ENCODE measurements at regions not wholly inside any gene's neighbourhood (a gene's known extent, or its start where the extent isn't known, plus 50 kb on each side); places are given as distances from the start of the nearest gene placed in this dataset.

DNA sequence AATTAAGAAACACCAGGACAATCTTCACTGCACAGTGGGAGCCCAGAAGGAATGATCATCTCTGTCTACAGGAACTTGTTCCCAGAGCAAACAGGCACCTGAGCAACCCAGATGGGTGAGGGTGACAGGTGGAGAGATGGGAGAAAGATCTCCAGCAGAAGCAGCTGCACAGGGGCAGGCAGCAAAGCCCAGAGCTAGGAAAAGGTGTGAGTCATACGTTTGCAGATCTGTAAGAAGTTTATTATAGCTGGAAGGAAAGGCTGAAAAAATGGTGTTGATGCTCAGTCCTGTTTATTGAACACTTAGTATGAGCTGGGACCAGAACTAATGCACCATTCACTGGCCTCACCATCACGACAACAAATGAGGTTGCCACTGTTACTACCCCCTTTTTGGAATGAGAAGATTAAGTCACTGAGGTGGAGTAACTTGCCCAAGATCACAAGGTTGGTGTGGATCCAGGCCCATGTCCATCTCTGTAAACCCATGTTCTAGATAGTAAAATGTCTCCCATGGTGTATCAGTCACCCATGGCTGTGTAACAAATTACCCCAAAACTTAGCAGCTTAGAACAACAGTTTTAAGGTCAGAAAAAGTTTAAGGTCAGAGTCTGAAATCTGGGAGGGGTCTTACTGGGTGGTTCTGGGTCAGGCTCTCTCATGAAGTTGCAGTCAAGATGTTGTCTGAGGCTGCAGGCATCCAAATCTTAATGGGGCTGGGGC is 506.9 kb downstream of the RPS24 start:
- H3K4me1 ChIP-seq (ENCODE audit: insufficient read depth), result no peaks in the 10 kb centered on the region
- no peak for DNase-seq (ENCODE audit: extremely low spot score)
- no peak overlapping the region for H3K4me3 ChIP-seq (ENCODE audit: low read depth, low read length)
- 78% methylated on average over 2 of the region's 2 CpGs for WGBS
- H3K36me3 ChIP-seq (ENCODE audit: insufficient read depth), result no peaks in the 10 kb centered on the region
- no peak overlapping the region for H3K27ac ChIP-seq (ENCODE audit: low read depth)

DNA sequence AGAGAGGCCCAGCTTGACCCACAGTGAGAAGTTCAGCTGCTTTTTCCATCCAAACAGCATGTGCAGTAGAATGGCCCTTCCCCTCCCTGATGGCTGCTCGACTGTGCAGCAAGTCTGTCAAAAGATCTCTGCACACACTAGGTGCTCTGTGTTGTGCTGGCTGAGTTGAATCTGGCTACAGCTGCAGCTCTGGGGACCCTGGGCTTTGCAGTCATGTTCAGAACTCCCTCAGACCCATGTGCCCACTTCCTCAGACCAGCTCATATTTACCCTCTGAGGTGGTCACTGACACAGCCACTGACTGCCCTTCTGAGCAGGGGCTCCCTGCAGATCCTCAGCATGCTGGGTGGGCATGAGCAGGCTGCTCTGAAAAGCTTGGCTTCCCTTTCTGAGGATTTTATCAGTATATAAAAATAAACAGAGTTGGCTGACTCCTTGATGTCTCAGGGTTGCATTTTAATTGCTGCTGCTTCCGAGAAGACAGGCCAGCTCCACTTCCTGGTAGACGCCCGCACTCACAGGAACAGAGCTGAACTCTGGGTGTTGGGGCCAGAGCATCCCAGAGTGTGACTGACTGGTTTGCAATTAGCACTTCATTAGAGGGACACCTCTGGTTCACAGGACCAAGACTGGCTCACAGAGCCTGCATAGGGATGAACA is 507.9 kb downstream of the RPS24 start:
- 23% methylated on average over 4 of the region's 4 CpGs for WGBS
- no peaks in the 10 kb centered on the region for H3K4me1 ChIP-seq (ENCODE audit: insufficient read depth)
- no peak for DNase-seq (ENCODE audit: extremely low spot score)
- no peak overlapping the region for H3K27ac ChIP-seq (ENCODE audit: low read depth)
- no peaks in the 10 kb centered on the region for H3K36me3 ChIP-seq (ENCODE audit: insufficient read depth)
- no peak overlapping the region for H3K4me3 ChIP-seq (ENCODE audit: low read depth, low read length)

DNA sequence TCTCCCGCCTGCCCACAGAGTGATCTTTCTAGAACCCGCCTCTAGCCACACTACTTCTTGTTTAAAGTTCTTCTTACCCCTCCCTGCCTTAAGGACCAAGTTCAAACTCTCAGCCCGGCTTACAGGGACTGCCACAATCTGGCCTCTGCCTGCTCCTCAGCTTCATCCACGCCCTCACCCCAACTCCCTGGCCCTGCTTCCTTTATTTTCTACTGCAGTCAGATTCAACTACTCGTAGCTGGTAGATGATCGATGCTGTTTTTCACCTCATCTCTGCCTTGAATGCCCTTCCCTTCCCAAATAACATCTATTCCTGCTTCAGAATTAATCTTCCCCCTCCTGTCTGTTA is 508.5 kb downstream of the RPS24 start:
- Histone ChIP-seq H3K4me1 (ENCODE audit: insufficient read depth) (no peaks in the 10 kb centered on the region), H3K36me3 (ENCODE audit: insufficient read depth) (no peaks in the 10 kb centered on the region), H3K27ac (ENCODE audit: low read depth) (no peak overlapping the region), H3K4me3 (ENCODE audit: low read depth, low read length) (no peak overlapping the region)
- WGBS, result 68% methylated on average over 6 of the region's 6 CpGs
- no peak for DNase-seq (ENCODE audit: extremely low spot score)

DNA sequence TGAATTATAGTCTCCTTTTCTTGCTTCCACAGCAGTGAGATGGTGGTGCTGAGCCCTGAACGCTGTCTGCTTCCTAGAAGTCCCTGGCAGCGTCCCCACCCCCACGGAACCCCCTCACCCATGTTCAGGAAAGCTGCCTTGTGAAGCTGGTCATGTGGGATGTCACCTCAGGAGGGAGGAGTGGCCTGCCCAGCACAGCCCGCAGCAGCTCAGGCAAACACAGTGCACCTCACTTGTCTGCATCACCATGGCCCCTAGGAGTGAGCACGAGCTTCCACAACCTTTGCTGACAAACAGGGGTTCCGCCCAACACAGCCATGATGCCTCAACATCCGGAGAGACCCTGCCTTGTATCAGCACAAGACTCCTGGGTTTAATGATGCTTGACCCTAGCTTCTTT is 508.9 kb downstream of the RPS24 start:
- no peak for DNase-seq (ENCODE audit: extremely low spot score)
- H3K36me3 ChIP-seq (ENCODE audit: insufficient read depth), result no peaks in the 10 kb centered on the region
- 73% methylated on average over 7 of the region's 7 CpGs for WGBS
- H3K4me3 ChIP-seq (ENCODE audit: low read depth, low read length), result no peak overlapping the region
- H3K4me1 ChIP-seq (ENCODE audit: insufficient read depth), result no peaks in the 10 kb centered on the region
- H3K27ac ChIP-seq (ENCODE audit: low read depth), result no peak overlapping the region

DNA sequence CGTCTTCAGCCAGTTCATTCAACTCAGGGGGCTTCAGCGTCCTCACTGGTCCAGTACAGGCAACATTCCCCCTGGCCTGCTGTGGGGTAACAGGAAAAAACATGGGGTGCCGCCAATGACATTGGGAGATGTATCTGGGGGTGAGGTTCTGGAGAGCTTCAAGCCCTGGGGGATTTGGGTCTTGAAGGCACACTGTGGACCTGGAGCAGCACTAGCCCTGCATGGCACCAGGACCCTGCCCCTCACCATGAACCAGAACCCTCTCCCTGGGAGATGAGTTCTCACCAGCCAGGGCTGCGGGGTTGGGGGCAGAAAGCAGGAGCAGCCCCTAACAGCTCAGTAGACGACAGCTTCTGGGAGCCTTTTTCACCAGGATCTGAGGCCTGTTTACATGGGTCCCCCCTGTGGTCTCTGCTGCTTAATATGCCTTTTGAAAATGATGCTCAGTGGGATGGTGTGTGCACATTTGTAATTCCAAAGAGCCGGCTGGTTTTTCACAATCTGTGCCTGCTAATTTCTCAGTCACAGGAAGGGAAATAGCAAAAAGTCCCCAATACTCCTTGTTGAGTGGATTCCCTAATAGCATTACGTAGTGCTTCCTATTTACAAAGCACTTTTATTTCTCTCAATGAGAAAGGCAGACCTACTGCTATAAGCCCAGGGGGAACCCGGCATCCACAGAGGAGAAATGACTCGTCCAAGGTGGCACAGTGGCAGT is 509.5 kb downstream of the RPS24 start:
- no peaks in the 10 kb centered on the region for H3K4me1 ChIP-seq (ENCODE audit: insufficient read depth)
- H3K27ac ChIP-seq (ENCODE audit: low read depth), result no peak overlapping the region
- H3K36me3 ChIP-seq (ENCODE audit: insufficient read depth), result no peaks in the 10 kb centered on the region
- DNase-seq (ENCODE audit: extremely low spot score), result no peak
- no peak overlapping the region for H3K4me3 ChIP-seq (ENCODE audit: low read depth, low read length)
- 62% methylated on average over 9 of the region's 9 CpGs for WGBS

DNA sequence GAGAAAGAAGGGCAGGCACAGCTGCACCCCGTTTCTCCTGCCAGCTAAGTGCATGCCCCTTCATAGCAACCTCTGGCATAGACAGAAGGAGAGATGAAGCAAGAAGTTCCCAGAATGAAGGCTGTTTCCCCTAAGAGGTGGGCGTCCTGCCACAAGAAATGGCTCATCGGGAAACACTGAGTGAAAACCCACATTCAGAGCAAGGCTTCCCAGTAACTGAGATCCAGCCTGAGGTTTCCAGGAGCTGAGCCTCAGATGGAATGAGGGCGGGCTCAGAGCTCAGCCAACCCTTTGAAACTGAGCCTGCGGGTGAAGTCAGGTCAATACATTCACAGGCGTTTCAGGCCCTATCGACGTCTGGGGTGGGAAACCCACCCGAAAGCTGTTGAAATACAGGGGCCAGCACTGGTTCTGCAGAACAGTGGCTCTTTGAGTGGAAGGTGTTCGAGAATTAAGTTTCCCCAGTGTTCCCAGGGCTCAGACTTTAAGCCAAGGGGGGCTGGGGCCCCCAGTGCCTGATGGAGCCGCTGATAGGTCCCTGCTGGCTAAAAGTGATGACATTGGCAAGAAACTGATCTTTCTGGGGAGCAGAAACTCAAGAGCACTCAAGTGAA is 510.2 kb downstream of the RPS24 start:
- Histone ChIP-seq H3K27ac (ENCODE audit: low read depth) (no peak overlapping the region), H3K4me3 (ENCODE audit: low read depth, low read length) (no peak overlapping the region), H3K4me1 (ENCODE audit: insufficient read depth) (no peaks in the 10 kb centered on the region), H3K36me3 (ENCODE audit: insufficient read depth) (no peaks in the 10 kb centered on the region)
- 22% methylated on average over 11 of the region's 11 CpGs for WGBS
- no peak for DNase-seq (ENCODE audit: extremely low spot score)

DNA sequence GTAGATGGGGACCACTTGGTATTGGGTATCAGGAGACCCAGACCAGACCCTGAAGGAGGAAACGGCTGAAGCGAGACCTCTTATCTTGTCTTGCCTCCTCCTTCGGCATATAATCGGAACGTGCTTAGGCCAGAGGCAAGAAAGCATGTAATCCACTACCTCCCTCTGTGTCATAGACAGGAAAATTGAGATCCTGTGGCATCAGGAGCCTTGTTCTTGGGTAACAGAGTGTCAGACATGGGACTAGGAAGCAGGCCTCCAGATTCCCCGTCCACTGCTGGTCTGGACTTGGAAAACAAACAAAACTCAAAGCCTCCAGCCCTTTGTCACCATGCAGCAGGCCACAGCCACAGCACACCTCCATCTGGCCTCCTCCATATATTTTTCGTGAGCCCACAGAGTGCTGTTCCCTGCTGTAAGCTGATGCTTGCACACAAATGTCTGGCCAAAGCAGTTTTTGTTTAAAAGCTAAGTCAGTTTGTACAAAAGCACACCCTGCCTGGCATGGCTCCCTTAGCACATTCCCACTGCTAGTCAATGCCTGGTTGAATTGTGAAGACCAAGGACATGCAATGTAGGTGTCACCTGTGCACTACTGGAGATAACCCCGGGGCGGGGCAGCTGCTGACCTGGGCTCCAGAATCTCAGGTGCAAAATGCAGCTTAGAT is 510.9 kb downstream of the RPS24 start:
- DNase-seq (ENCODE audit: extremely low spot score), result no peak
- Histone ChIP-seq H3K36me3 (ENCODE audit: insufficient read depth) (no peaks in the 10 kb centered on the region), H3K4me3 (ENCODE audit: low read depth, low read length) (no peak overlapping the region), H3K27ac (ENCODE audit: low read depth) (no peak overlapping the region), H3K4me1 (ENCODE audit: insufficient read depth) (no peaks in the 10 kb centered on the region)
- 66% methylated on average over 9 of the region's 9 CpGs for WGBS

DNA sequence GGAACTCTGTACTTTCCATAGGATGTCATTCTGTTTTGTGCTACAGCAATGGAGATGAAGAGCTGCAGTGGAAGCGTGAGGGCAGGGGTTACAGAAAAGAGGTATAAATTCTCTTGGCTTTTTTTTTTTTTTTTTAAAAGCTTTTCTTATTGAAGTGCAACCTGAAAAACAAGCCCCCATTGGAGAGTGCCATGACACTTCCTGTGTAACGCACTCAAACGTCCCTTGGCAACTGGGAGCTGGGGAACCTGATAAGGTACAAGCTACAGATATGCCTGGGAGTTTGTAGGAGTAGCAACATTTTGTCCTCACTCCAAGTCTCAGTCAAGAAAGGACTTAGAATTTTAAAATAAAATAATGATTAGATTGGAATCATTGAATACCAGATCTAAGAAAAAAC is 512.1 kb downstream of the RPS24 start:
- Histone ChIP-seq H3K36me3 (ENCODE audit: insufficient read depth) (no peaks in the 10 kb centered on the region), H3K4me1 (ENCODE audit: insufficient read depth) (no peaks in the 10 kb centered on the region), H3K27ac (ENCODE audit: low read depth) (no peak overlapping the region), H3K4me3 (ENCODE audit: low read depth, low read length) (no peak overlapping the region)
- DNase-seq (ENCODE audit: extremely low spot score), result no peak
- 88% methylated on average over 3 of the region's 3 CpGs for WGBS

DNA sequence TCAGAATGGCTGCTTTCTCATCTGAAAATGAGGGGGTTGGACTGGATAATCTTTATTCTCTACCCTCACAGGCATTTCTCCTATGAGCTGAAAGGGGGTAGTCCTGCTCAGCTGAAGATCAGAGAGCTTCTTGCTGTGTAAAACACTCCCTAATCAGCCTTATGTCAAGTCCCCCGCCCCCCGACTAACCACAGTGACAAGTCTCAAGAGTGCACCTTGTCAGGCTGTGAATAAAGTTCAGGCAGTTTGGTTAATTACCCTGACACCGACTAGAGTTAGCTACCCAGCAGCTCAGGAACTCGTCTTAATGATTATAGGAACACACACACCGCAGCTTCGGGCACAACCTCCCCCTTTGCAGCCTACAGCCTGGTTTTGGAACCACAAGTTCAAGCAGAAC is 513.7 kb downstream of the RPS24 start:
- Histone ChIP-seq H3K4me3 (ENCODE audit: low read depth, low read length) (no peak overlapping the region), H3K36me3 (ENCODE audit: insufficient read depth) (no peaks in the 10 kb centered on the region), H3K4me1 (ENCODE audit: insufficient read depth) (no peaks in the 10 kb centered on the region), H3K27ac (ENCODE audit: low read depth) (no peak overlapping the region)
- 86% methylated on average over 6 of the region's 6 CpGs for WGBS
- no peak for DNase-seq (ENCODE audit: extremely low spot score)

DNA sequence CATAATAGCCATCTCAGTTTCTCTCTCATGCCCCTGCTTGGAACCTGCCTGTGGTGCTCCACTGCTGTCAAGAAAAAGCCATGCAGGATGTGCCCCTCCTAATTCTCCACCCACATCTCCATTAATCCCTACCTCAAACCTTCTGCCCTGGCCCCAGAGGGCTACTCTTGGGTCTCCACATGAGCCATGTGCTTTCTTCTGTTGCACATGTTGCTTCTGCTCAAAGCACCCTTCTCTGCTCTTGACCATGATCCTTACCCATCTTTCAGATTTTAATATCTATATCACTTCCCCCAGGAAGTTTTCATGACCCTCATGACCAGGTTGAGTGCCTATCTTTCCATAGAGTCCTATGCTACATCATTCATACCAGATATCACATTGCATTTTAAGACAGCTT is 514.2 kb downstream of the RPS24 start:
- no peaks in the 10 kb centered on the region for H3K36me3 ChIP-seq (ENCODE audit: insufficient read depth)
- no peak overlapping the region for H3K27ac ChIP-seq (ENCODE audit: low read depth)
- no peaks in the 10 kb centered on the region for H3K4me1 ChIP-seq (ENCODE audit: insufficient read depth)
- DNase-seq (ENCODE audit: extremely low spot score), result no peak
- no peak overlapping the region for H3K4me3 ChIP-seq (ENCODE audit: low read depth, low read length)

DNA sequence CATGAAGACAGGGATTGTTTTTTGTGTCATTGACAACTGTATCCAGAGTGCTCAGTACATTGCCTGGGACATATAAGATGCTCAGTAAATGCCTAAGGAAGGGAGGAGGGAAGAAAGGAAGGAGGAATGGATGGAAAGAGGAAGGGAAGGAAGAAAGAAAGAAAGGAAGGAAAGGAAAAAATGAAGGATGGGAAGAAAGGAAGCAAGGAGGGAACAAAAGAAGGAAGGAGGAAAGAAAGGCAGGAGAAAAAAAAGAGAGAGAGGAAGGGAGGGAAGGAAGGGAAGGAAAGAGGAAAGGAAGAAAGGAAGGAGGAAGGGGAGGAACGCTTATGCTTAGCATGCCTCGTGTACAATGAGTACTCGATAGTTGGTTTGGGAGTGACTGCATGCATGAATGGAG is 514.7 kb downstream of the RPS24 start:
- no peaks in the 10 kb centered on the region for H3K36me3 ChIP-seq (ENCODE audit: insufficient read depth)
- no peak overlapping the region for H3K4me3 ChIP-seq (ENCODE audit: low read depth, low read length)
- H3K27ac ChIP-seq (ENCODE audit: low read depth), result no peak overlapping the region
- no peak for DNase-seq (ENCODE audit: extremely low spot score)
- 93% methylated on average over 3 of the region's 3 CpGs for WGBS
- no peaks in the 10 kb centered on the region for H3K4me1 ChIP-seq (ENCODE audit: insufficient read depth)

DNA sequence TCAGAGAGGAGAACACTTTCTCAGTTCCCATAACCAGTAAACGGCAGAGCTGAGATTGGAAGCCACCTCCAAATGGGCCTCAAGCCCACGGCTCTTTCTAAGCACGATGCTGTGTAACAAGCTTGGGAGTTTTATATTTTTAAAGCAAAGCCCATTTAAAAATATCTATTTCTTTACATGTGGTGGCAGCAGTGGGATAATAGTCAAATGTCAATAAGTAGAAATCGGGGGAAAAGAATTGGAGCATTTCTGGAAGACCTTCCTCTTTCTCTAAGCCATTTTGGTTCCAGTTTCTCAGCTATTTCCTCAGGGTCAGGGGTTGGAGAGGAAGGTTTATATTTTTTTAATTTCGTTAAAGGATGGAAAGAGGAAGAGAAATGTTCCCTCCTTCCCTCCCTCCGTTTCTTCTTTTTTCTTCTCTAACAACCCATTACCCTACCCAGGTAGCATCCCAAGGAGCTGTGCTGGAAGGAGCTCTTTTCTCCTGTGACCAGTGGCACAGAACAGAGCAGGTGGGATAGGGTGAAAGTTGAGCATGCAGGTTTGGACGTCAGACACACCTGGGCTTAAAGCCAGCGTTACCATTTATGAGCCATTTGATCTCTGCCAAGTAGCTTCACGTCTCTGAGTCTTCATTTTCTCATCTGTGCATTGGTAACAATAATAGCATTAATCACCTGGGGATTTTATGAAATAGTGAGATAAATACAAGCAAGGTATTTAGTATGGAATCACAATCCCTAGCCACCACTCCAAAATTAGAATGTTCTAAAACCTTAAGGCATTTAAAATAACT is 515.7 kb downstream of the RPS24 start:
- H3K4me3 ChIP-seq (ENCODE audit: low read depth, low read length), result no peak overlapping the region
- DNase-seq (ENCODE audit: extremely low spot score), result no peak
- H3K27ac ChIP-seq (ENCODE audit: low read depth), result no peak overlapping the region
- WGBS, result 65% methylated on average over 9 of the region's 9 CpGs
- H3K36me3 ChIP-seq (ENCODE audit: insufficient read depth), result no peaks in the 10 kb centered on the region
- H3K4me1 ChIP-seq (ENCODE audit: insufficient read depth), result no peaks in the 10 kb centered on the region

DNA sequence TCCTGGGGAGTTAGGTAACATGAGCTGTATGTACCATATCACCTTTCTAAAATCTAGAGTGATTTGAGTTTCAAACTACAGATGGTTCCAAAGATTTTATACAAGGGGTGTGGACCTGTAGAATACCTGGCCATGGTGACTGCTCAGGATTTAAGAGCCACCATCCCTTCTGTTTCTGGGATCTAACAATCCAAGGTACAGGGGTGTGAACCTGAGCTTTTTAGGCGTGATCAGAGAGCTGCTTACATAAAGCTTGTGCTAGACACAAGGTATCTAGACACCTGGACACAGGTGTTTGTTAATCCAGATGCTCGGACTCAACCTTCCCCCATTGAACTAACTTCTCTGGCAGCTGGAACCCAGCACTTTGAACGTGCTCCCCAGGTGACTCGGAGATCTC is 516.4 kb downstream of the RPS24 start:
- DNase-seq (ENCODE audit: extremely low spot score), result no peak
- H3K4me1 ChIP-seq (ENCODE audit: insufficient read depth), result no peaks in the 10 kb centered on the region
- no peak overlapping the region for H3K27ac ChIP-seq (ENCODE audit: low read depth)
- no peak overlapping the region for H3K4me3 ChIP-seq (ENCODE audit: low read depth, low read length)
- 91% methylated on average over 4 of the region's 4 CpGs for WGBS
- no peaks in the 10 kb centered on the region for H3K36me3 ChIP-seq (ENCODE audit: insufficient read depth)
